SK-N-SH (cell line): ENCODE measurements at regions not wholly inside any gene's neighbourhood (a gene's known extent, or its start where the extent isn't known, plus 50 kb on each side); places are given as distances from the start of the nearest gene placed in this dataset.
"Not testable (repeated sequence)": the region's sequence is repeated elsewhere in the genome, so short reads cannot be mapped to it uniquely, and the experiment has no call there.

Source experiments
- CTCF ChIA-PET: fragments of 300-600, 350-600 bp; formaldehyde crosslinking; extraction: SDS; loops from one replicate; lab custom pipeline; 2021; lab: Yijun Ruan, JAX
- POLR2A ChIA-PET: fragments of 350-600 bp; sonication (Branson Sonifier 250); formaldehyde crosslinking; extraction: SDS; loops from one replicate; lab custom pipeline; 2020; ENCODE audit warnings: antibody characterized with exemption, inconsistent platforms; lab: Yijun Ruan, JAX
- DNase-seq: peaks from one replicate; pipeline ENCODE4 v3.0.0; 2012
- H2AFZ ChIP-seq: fragments of 200-600 bp; sonication (generic); 2 replicates; pipeline ENCODE4 v1.8.1; 2016; ENCODE audit warnings: antibody characterized with exemption, mild to moderate bottlenecking, low read depth
- H3F3A ChIP-seq: fragments of 200-600 bp; sonication (generic); replicated peaks from 2 replicates; pipeline ENCODE3; 2016; ENCODE audit warnings: antibody characterized with exemption, mild to moderate bottlenecking; ENCODE audit not compliant: insufficient read depth
- H3K27ac ChIP-seq, 2 experiments: fragments of 200-500 bp in 1 of 2; fragments of 200-600 bp in 1 of 2; sonication (Bioruptor generic) in 1 of 2; sonication (generic), shearing (Covaris generic) in 1 of 2; 2 replicates each; pipeline versions ENCODE4 v1.5.1 to v1.6.1; 2014 to 2016; ENCODE audit warnings: low read depth in 2 of 2, inconsistent platforms in 1 of 2, low read length in 1 of 2, mild to moderate bottlenecking in 1 of 2, mixed read lengths in 1 of 2
- H3K27me3 ChIP-seq: fragments of 200-600 bp; sonication (generic), shearing (Covaris generic); 2 replicates; pipeline ENCODE4 v1.6.1; 2016; ENCODE audit warnings: mixed run types; ENCODE audit not compliant: insufficient read depth
- H3K36me3 ChIP-seq, 2 experiments: fragments of 200-500 bp in 1 of 2; fragments of 200-600 bp in 1 of 2; sonication (Bioruptor generic) in 1 of 2; sonication (generic) in 1 of 2; replicated peaks in 1 of 2; 2 replicates each; pipeline versions ENCODE3 to v1.5.1; 2014 to 2016; ENCODE audit warnings: low read length in 1 of 2, mild to moderate bottlenecking in 1 of 2; ENCODE audit not compliant: insufficient read depth in 2 of 2, control insufficient read depth in 1 of 2
- H3K4me1 ChIP-seq, 2 experiments: fragments of 200-500 bp in 1 of 2; fragments of 200-600 bp in 1 of 2; sonication (Bioruptor generic) in 1 of 2; sonication (generic), shearing (Covaris generic) in 1 of 2; 2 replicates each; pipeline versions ENCODE4 v1.5.1 to v1.6.1; 2014 to 2016; ENCODE audit warnings: low read depth in 1 of 2, low read length in 1 of 2, mixed run types in 1 of 2; ENCODE audit not compliant: insufficient read depth in 2 of 2, control insufficient read depth in 1 of 2
- H3K4me2 ChIP-seq: fragments of 200-600 bp; sonication (generic), shearing (Covaris generic); 2 replicates; pipeline ENCODE4 v1.6.1; 2017; ENCODE audit warnings: mixed run types
- H3K4me3 ChIP-seq, 2 experiments: fragments of 200-500 bp in 1 of 2; fragments of 200-600 bp in 1 of 2; sonication (Bioruptor generic) in 1 of 2; sonication (generic), shearing (Covaris generic) in 1 of 2; 2 replicates each; pipeline versions ENCODE4 v1.5.1 to v1.8.1; 2014 to 2016; ENCODE audit warnings: low read depth in 2 of 2, inconsistent platforms in 1 of 2, low read length in 1 of 2, mild to moderate bottlenecking in 1 of 2, mixed read lengths in 1 of 2, moderate library complexity in 1 of 2
- H3K79me2 ChIP-seq: fragments of 200-600 bp; sonication (generic); 2 replicates; pipeline ENCODE4 v1.8.1; 2017; ENCODE audit warnings: mild to moderate bottlenecking; ENCODE audit not compliant: insufficient read depth
- H3K9ac ChIP-seq: fragments of 200-600 bp; sonication (generic); 2 replicates; pipeline ENCODE4 v1.6.1; 2017; ENCODE audit warnings: mixed run types
- H3K9me2 ChIP-seq: fragments of 200-600 bp; sonication (generic); 2 replicates; pipeline ENCODE4 v1.6.1; 2017; ENCODE audit warnings: mixed run types
- H3K9me3 ChIP-seq: fragments of 200-600 bp; sonication (generic); 2 replicates; pipeline ENCODE4 v1.6.1; 2017; ENCODE audit warnings: mixed run types, mild to moderate bottlenecking, moderate library complexity
- H4K20me1 ChIP-seq: fragments of 200-600 bp; sonication (generic); 2 replicates; pipeline ENCODE4 v1.6.1; 2017; ENCODE audit warnings: mild to moderate bottlenecking, mixed run types; ENCODE audit not compliant: insufficient read depth
- ELF1 ChIP-seq: IDR thresholded peaks from 2 replicates; pipeline ENCODE4 v1.4.0; 2012
- EP300 ChIP-seq, 2 experiments: IDR thresholded peaks; 2 replicates each; pipeline versions ENCODE4 v1.4.0 to v1.6.1; 2012; ENCODE audit warnings: borderline replicate concordance in 1 of 2, low read depth in 1 of 2, low read length in 1 of 2
- JUND ChIP-seq: IDR thresholded peaks from 2 replicates; pipeline ENCODE4 v1.4.0; 2012
- PBX3 ChIP-seq: IDR thresholded peaks from 2 replicates; pipeline ENCODE4; 2012
- REST ChIP-seq: IDR thresholded peaks from 2 replicates; pipeline ENCODE4 v1.6.1; 2012; ENCODE audit warnings: mild to moderate bottlenecking, low read depth, low read length, moderate library complexity
- RFX5 ChIP-seq: IDR thresholded peaks from 2 replicates; pipeline ENCODE4 v1.6.1; 2012; ENCODE audit warnings: mild to moderate bottlenecking, improper control_type of control experiment, low read length
- SIN3A ChIP-seq: IDR thresholded peaks from 2 replicates; pipeline ENCODE4 v1.6.1; 2012; ENCODE audit warnings: low read depth, mild to moderate bottlenecking, low read length, moderate library complexity, borderline replicate concordance
- TCF12 ChIP-seq: IDR thresholded peaks from 2 replicates; pipeline ENCODE4 v1.4.0; 2012
- ZBTB33 ChIP-seq: IDR thresholded peaks from 2 replicates; pipeline ENCODE4 v1.4.0; 2012; ENCODE audit warnings: low read depth, borderline replicate concordance
- WGBS: methylation state at CpG from one replicate; pipeline ENCODE4 v1.1.6; 2017; ENCODE audit warnings: low lambda C conversion rate; 5-methylcytosine and 5-hydroxymethylcytosine counted together

- no peak for TF ChIP-seq PBX3
- TF ChIP-seq RFX5, result no peak
- no peak for TF ChIP-seq EP300 (IDR thresholded peaks at IDR 0.05; ENCODE audit: borderline replicate concordance in 1 of 2, low read depth in 1 of 2, low read length in 1 of 2)
- no peak for TF ChIP-seq ZBTB33
- no peak for TF ChIP-seq ELF1
- TF ChIP-seq REST, result no peak
- no peak for TF ChIP-seq JUND
- TF ChIP-seq TCF12, result no peak
- TF ChIP-seq SIN3A, result no peak
Measured at GRCh38 chr7:51426163-51426562, 109.6 kb upstream of the COBL start (continued).

GRCh38 chr7:51409934-51410333 lies 93.3 kb upstream of the COBL start:
- DNase-seq, H3K36me3 ChIP-seq, H3K9ac ChIP-seq, H3K27ac ChIP-seq, H2AFZ ChIP-seq, H3K9me2 ChIP-seq, POLR2A ChIA-PET, H3K9me3 ChIP-seq, H3K4me2 ChIP-seq, H3F3A ChIP-seq, H3K4me3 ChIP-seq, H3K4me1 ChIP-seq, H4K20me1 ChIP-seq, H3K27me3 ChIP-seq, H3K79me2 ChIP-seq: not testable (repeated sequence)
- CTCF ChIA-PET, result interaction anchor here (0.6 kb wide), 1 partner anchor 611 kb away, joined by 3 read pairs; no protein-coding TSS in a partner anchor
- no CpG with 5 or more reads among the region's 3 CpGs for WGBS

- H3K79me2 ChIP-seq, H2AFZ ChIP-seq, H3K36me3 ChIP-seq, H3K27ac ChIP-seq, H4K20me1 ChIP-seq, H3K9ac ChIP-seq, H3F3A ChIP-seq, H3K4me1 ChIP-seq, H3K4me2 ChIP-seq, H3K27me3 ChIP-seq, DNase-seq, H3K9me3 ChIP-seq, H3K9me2 ChIP-seq, CTCF ChIA-PET, POLR2A ChIA-PET, H3K4me3 ChIP-seq: not testable (repeated sequence)
- WGBS, result 54% methylated on average over 3 of the region's 3 CpGs
Measured at GRCh38 chr7:51397608-51398007, 81.0 kb upstream of the COBL start.

GRCh38 chr7:51393003-51393402 lies 76.4 kb upstream of the COBL start:
- CTCF ChIA-PET, H3K27ac ChIP-seq, DNase-seq, H3K9me3 ChIP-seq, H2AFZ ChIP-seq, H3K4me1 ChIP-seq, H3K79me2 ChIP-seq, H3K27me3 ChIP-seq, H3K4me2 ChIP-seq, POLR2A ChIA-PET, H4K20me1 ChIP-seq, H3K4me3 ChIP-seq, H3K9ac ChIP-seq, H3F3A ChIP-seq, H3K36me3 ChIP-seq, H3K9me2 ChIP-seq: not testable (repeated sequence)
- WGBS, result 46% methylated on average over 6 of the region's 6 CpGs

GRCh38 chr7:51389952-51390351 lies 73.3 kb upstream of the COBL start:
- H2AFZ ChIP-seq, POLR2A ChIA-PET, H3K4me1 ChIP-seq, H3K36me3 ChIP-seq, H3K4me3 ChIP-seq, H4K20me1 ChIP-seq, H3F3A ChIP-seq, H3K27me3 ChIP-seq, DNase-seq, H3K9me2 ChIP-seq, H3K9ac ChIP-seq, H3K27ac ChIP-seq, H3K4me2 ChIP-seq, H3K9me3 ChIP-seq, H3K79me2 ChIP-seq: not testable (repeated sequence)
- CTCF ChIA-PET, result interaction anchor here (1.2 kb wide), 1 partner anchor 228 kb away, joined by 4 read pairs; no protein-coding TSS in a partner anchor
- 58% methylated on average over 6 of the region's 8 CpGs for WGBS
